ENCODE measurements at regions not wholly inside any gene's neighbourhood (a gene's known extent, or its start where the extent isn't known, plus 50 kb on each side); places are given as distances from the start of the nearest gene placed in this dataset.

- TF ChIP-seq, protein P1, sequence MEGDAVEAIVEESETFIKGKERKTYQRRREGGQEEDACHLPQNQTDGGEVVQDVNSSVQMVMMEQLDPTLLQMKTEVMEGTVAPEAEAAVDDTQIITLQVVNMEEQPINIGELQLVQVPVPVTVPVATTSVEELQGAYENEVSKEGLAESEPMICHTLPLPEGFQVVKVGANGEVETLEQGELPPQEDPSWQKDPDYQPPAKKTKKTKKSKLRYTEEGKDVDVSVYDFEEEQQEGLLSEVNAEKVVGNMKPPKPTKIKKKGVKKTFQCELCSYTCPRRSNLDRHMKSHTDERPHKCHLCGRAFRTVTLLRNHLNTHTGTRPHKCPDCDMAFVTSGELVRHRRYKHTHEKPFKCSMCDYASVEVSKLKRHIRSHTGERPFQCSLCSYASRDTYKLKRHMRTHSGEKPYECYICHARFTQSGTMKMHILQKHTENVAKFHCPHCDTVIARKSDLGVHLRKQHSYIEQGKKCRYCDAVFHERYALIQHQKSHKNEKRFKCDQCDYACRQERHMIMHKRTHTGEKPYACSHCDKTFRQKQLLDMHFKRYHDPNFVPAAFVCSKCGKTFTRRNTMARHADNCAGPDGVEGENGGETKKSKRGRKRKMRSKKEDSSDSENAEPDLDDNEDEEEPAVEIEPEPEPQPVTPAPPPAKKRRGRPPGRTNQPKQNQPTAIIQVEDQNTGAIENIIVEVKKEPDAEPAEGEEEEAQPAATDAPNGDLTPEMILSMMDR (IDR thresholded peaks at IDR 0.05), result no peak
- TF ChIP-seq POLR2A (IDR thresholded peaks at IDR 0.05), result no peak
Observed at GRCh38 chr5:77904362-77904761, 128.2 kb upstream of the TBCA start.

Data from testis (tissue), 2 donors.